ENCODE measurements at regions not wholly inside any gene's neighbourhood (a gene's known extent, or its start where the extent isn't known, plus 50 kb on each side); places are given as distances from the start of the nearest gene placed in this dataset.

GRCh38 chr3:71928212-71928611 is 143.3 kb upstream of the PROK2 start:
- TF ChIP-seq CTCF (IDR thresholded peaks at IDR 0.05) (no peak), SIN3A (IDR thresholded peaks at IDR 0.05; ENCODE audit: borderline replicate concordance, insufficient read depth, low read depth, low read length) (no peak), POLR2AphosphoS5 (IDR thresholded peaks at IDR 0.05; ENCODE audit: low read depth, low read length) (no peak), REST (IDR thresholded peaks at IDR 0.05; ENCODE audit: insufficient read depth in 1 of 2, low read depth in 2 of 2, low read length in 1 of 2) (no peak), TCF7L2 (IDR thresholded peaks at IDR 0.05; ENCODE audit: low read depth, low read length) (no peak)
